ENCODE measurements at regions not wholly inside any gene's neighbourhood (a gene's known extent, or its start where the extent isn't known, plus 50 kb on each side); places are given as distances from the start of the nearest gene placed in this dataset.

DNA sequence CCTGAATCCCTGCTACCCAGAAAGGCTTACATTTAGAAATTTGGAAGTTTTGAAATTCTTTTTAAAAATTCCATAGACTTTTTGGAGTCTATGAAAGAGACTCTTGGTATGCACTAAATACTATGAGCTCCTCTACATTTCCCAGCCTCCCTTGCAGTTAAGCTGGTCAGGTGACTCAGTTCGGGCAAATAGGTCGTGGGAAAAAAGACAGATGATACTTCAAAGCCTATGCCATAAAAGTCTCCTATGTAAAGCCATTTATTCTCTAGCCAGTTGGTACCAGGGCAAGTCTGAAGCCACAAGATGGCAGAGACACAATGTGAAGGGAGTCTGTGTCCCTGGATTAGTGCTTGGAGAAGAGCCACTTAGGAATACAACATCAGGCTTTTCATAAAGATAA lies 101.8 kb downstream of the BOD1 start:
- TF ChIP-seq, protein P1, sequence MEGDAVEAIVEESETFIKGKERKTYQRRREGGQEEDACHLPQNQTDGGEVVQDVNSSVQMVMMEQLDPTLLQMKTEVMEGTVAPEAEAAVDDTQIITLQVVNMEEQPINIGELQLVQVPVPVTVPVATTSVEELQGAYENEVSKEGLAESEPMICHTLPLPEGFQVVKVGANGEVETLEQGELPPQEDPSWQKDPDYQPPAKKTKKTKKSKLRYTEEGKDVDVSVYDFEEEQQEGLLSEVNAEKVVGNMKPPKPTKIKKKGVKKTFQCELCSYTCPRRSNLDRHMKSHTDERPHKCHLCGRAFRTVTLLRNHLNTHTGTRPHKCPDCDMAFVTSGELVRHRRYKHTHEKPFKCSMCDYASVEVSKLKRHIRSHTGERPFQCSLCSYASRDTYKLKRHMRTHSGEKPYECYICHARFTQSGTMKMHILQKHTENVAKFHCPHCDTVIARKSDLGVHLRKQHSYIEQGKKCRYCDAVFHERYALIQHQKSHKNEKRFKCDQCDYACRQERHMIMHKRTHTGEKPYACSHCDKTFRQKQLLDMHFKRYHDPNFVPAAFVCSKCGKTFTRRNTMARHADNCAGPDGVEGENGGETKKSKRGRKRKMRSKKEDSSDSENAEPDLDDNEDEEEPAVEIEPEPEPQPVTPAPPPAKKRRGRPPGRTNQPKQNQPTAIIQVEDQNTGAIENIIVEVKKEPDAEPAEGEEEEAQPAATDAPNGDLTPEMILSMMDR (IDR thresholded peaks at IDR 0.05; ENCODE audit: extremely low read depth in 1 of 2, insufficient read depth in 1 of 2, low read depth in 1 of 2, low read length in 2 of 2): no peak
- TF ChIP-seq FOS (IDR thresholded peaks at IDR 0.05; ENCODE audit: borderline replicate concordance, insufficient read depth, low read length) (no peak), POLR2AphosphoS5 (IDR thresholded peaks at IDR 0.05; ENCODE audit: insufficient read depth, low read depth, low read length) (no peak)
